K562 (cell line): ENCODE measurements at regions not wholly inside any gene's neighbourhood (a gene's known extent, or its start where the extent isn't known, plus 50 kb on each side); places are given as distances from the start of the nearest gene placed in this dataset.

Source experiments
- ATAC-seq: fragments of 200-7000 bp; cut with Tn5 transposase; 3 replicates; pipeline ENCODE4 v1.9.1; 2020; ENCODE audit warnings: moderate library complexity
- BruUV-seq: library from RNA; stranded (reverse); fragments of 400-500 nt; replicated peaks from 2 replicates; lab custom pipeline; 2021; lab: Mats Ljungman, UMichigan
- CTCF ChIA-PET: fragments of 300-600 bp; formaldehyde crosslinking; extraction: SDS; loops from one replicate; lab custom pipeline; 2021; ENCODE audit warnings: low intra/inter-chr PET ratio; lab: Yijun Ruan, JAX
- POLR2A ChIA-PET: fragments of 300-600, 350-650 bp; sonication (Branson Sonifier 250); formaldehyde crosslinking; extraction: SDS; loops from one replicate; lab custom pipeline; 2021; ENCODE audit warnings: antibody characterized with exemption, inconsistent platforms; lab: Yijun Ruan, JAX
- DNase-seq, 4 experiments: peaks; one replicate each; pipeline versions ENCODE4 v3.0.0 to v3.0.0-alpha.2; 2011 to 2018; ENCODE audit warnings: low spot score in 3 of 4, mixed read lengths in 3 of 4; ENCODE audit errors: extremely low read depth in 1 of 4
- FAIRE-seq: peaks from 2 replicates; lab custom pipeline; 2011; peaks lifted over from hg19 to GRCh38; lab: Jason Lieb, UNC
- H2AFZ ChIP-seq: 2 replicates; pipeline ENCODE4 v1.6.0; 2011; ENCODE audit warnings: low read depth, low read length, control low read depth, inconsistent platforms
- H3K27ac ChIP-seq: fragments of 200-600 bp; 3 replicates; pipeline ENCODE4 v1.8.0; 2011; ENCODE audit warnings: low read depth, mild to moderate bottlenecking, control low read depth, inconsistent platforms, low read length, moderate library complexity, mixed read lengths; ENCODE audit errors: extremely low read depth
- H3K27me3 ChIP-seq, 2 experiments: fragments of 300-600 bp in 1 of 2; 2 replicates in 1 of 2; 3 replicates in 1 of 2; pipeline versions ENCODE4 v1.6.0 to v1.8.0; 2011; ENCODE audit warnings: inconsistent platforms in 2 of 2, low read length in 2 of 2, mild to moderate bottlenecking in 1 of 2, mixed read lengths in 1 of 2, moderate library complexity in 1 of 2; ENCODE audit not compliant: control insufficient read depth in 2 of 2, insufficient read depth in 2 of 2
- H3K36me3 ChIP-seq: fragments of 300-600 bp; 3 replicates; pipeline ENCODE4 v1.8.0; 2011; ENCODE audit warnings: mild to moderate bottlenecking, low read length, inconsistent platforms; ENCODE audit not compliant: control insufficient read depth, insufficient read depth
- H3K4me1 ChIP-seq, 2 experiments: fragments of 200-600 bp in 1 of 2; replicated peaks in 1 of 2; 2 replicates in 1 of 2; 3 replicates in 1 of 2; pipeline versions ENCODE4 v1.5.1 to v1.8.0; 2011; ENCODE audit warnings: inconsistent platforms in 2 of 2, low read length in 2 of 2, mild to moderate bottlenecking in 1 of 2, mixed read lengths in 1 of 2, moderate library complexity in 1 of 2; ENCODE audit not compliant: control insufficient read depth in 2 of 2, insufficient read depth in 2 of 2
- H3K4me2 ChIP-seq: 2 replicates; pipeline ENCODE4 v1.6.1; 2011; ENCODE audit warnings: low read length, control low read depth, inconsistent platforms, mixed read lengths; ENCODE audit not compliant: insufficient read depth
- H3K4me3 ChIP-seq: fragments of 200-600 bp; sonication (generic), shearing (Covaris generic); 2 replicates; pipeline ENCODE4 v1.5.1; 2016; ENCODE audit warnings: control low read depth, inconsistent platforms
- H3K79me2 ChIP-seq: fragments of 200-600 bp; 3 replicates; pipeline ENCODE4 v1.8.0; 2011; ENCODE audit warnings: low read length, inconsistent platforms; ENCODE audit not compliant: control insufficient read depth, insufficient read depth
- H3K9ac ChIP-seq, 2 experiments: 2 replicates each; pipeline versions ENCODE4 v1.6.0 to v1.6.1; 2011; ENCODE audit warnings: low read depth in 2 of 2, low read length in 2 of 2, control low read depth in 1 of 2, inconsistent platforms in 1 of 2, mild to moderate bottlenecking in 1 of 2, mixed read lengths in 1 of 2; ENCODE audit not compliant: insufficient read depth in 1 of 2
- H3K9me1 ChIP-seq: one replicate; pipeline ENCODE4 v1.6.0; 2011; ENCODE audit warnings: inconsistent platforms, mild to moderate bottlenecking, low read length, moderate library complexity; ENCODE audit not compliant: control insufficient read depth, insufficient read depth
- H3K9me3 ChIP-seq: replicated peaks from 2 replicates; pipeline ENCODE4 v1.5.1; 2011; ENCODE audit warnings: low read depth, low read length, inconsistent platforms; ENCODE audit not compliant: control insufficient read depth, insufficient read depth
- H4K20me1 ChIP-seq: replicated peaks from 2 replicates; pipeline ENCODE4 v1.6.1; 2011; ENCODE audit warnings: low read length, inconsistent platforms, mixed read lengths; ENCODE audit not compliant: control insufficient read depth, insufficient read depth
- BHLHE40 ChIP-seq: IDR thresholded peaks from 2 replicates; pipeline ENCODE4 v1.6.1; 2011; ENCODE audit warnings: low read length, improper control_type of control experiment
- CBFA2T2 ChIP-seq: fragments of 450-650 bp; conservative IDR thresholded peaks from 2 replicates; pipeline ENCODE4 v1.6.1; 2017; ENCODE audit warnings: mild to moderate bottlenecking
- CBFA2T3 ChIP-seq: fragments of 450-650 bp; IDR thresholded peaks from 2 replicates; pipeline ENCODE4 v1.6.1; 2017
- MECOM ChIP-seq: fragments of 250-450 bp; sonication (Bioruptor Pico); IDR thresholded peaks from 2 replicates; pipeline ENCODE4 v1.8.0; 2022; ENCODE audit warnings: inconsistent platforms
- MTA2 ChIP-seq: fragments of 450-650 bp; IDR thresholded peaks from 2 replicates; pipeline ENCODE4 v1.6.1; 2016; ENCODE audit warnings: low read depth
- NR2C2 ChIP-seq, 2 experiments: fragments of 200-800 bp in 1 of 2; sonication (Bioruptor generic) in 1 of 2; sonication (generic) in 1 of 2; formaldehyde crosslinking in 1 of 2; IDR thresholded peaks; 2 replicates each; pipeline versions ENCODE4 v1.6.1 to v1.8.0; 2016 to 2022; ENCODE audit warnings: mild to moderate bottlenecking in 1 of 2, missing compliant biosample characterization in 1 of 2, missing genetic modification characterization in 1 of 2, missing genetic modification reagents in 1 of 2
- NRF1 ChIP-seq, 2 experiments: fragments of 450-650 bp; IDR thresholded peaks in 1 of 2; conservative IDR thresholded peaks in 1 of 2; 2 replicates each; pipeline ENCODE4 v1.6.1; 2014; ENCODE audit warnings: mild to moderate bottlenecking in 2 of 2
- POLR2G ChIP-seq: fragments of 200-400 bp; formaldehyde crosslinking; IDR thresholded peaks from 2 replicates; pipeline ENCODE4 v1.6.1; 2017; ENCODE audit warnings: low read depth, mild to moderate bottlenecking, antibody characterized with exemption, low read length, moderate library complexity
- PRMT5 ChIP-seq: sonication (generic); formaldehyde crosslinking; IDR thresholded peaks from 2 replicates; pipeline ENCODE4 v1.5.0; 2020; ENCODE audit warnings: missing genetic modification reagents
- TARDBP ChIP-seq: fragments of 450-650 bp; IDR thresholded peaks from 2 replicates; pipeline ENCODE4 v1.6.1; 2016
- TCF3 ChIP-seq: sonication (generic); formaldehyde crosslinking; IDR thresholded peaks from 2 replicates; pipeline ENCODE4 v1.4.0; 2020; ENCODE audit warnings: mild to moderate bottlenecking, missing genetic modification reagents
- WGBS: fragments of 100-300 bp; shearing (Covaris generic); methylation state at CpG from one replicate; pipeline ENCODE4 v1.1.6; 2016; ENCODE audit warnings: low coverage, mixed read lengths; ENCODE audit not compliant: insufficient coverage; ENCODE audit errors: missing lambda C conversion rate; 5-methylcytosine and 5-hydroxymethylcytosine counted together
- in situ Hi-C: fragments of 300-500 bp; cut with MboI; formaldehyde crosslinking; loops from 4 replicates; pipeline ENCODE4 v1.15.0; 2018; ENCODE audit warnings: inconsistent platforms, mixed read lengths
- intact Hi-C: fragments of 100-400 bp; cut with micrococcal nuclease; formaldehyde crosslinking; loops from 2 replicates; pipeline ENCODE4 v1.14.2; 2022
- TF ChIP-seq, protein P1 (sequence below), 2 experiments: IDR thresholded peaks; 2 replicates each; pipeline ENCODE4 v1.6.1; 2011; ENCODE audit warnings: borderline replicate concordance in 1 of 2, control low read depth in 1 of 2, low read depth in 1 of 2, low read length in 1 of 2, mild to moderate bottlenecking in 1 of 2, mixed read lengths in 1 of 2, moderate library complexity in 1 of 2; ENCODE audit not compliant: insufficient read depth in 1 of 2, insufficient read length in 1 of 2, poor library complexity in 1 of 2, severe bottlenecking in 1 of 2; ENCODE audit errors: extremely low read depth in 1 of 2
- TF ChIP-seq, protein P2 (sequence below): fragments of 450-650 bp; conservative IDR thresholded peaks from 2 replicates; pipeline ENCODE4 v1.6.1; 2016; ENCODE audit warnings: missing genetic modification characterization, low read depth, mild to moderate bottlenecking, missing compliant biosample characterization, moderate library complexity
- TF ChIP-seq, protein P3 (sequence below): sonication (generic); formaldehyde crosslinking; IDR thresholded peaks from 2 replicates; pipeline ENCODE4 v1.8.0; 2022; ENCODE audit warnings: missing genetic modification reagents, mild to moderate bottlenecking, moderate library complexity, borderline replicate concordance
- TF ChIP-seq, protein P4 (sequence below), 2 experiments: fragments of 450-650 bp in 1 of 2; IDR thresholded peaks; 2 replicates each; pipeline ENCODE4 v1.6.1; 2011 to 2017; ENCODE audit warnings: low read depth in 2 of 2, antibody characterized with exemption in 1 of 2, borderline replicate concordance in 1 of 2, low read length in 1 of 2, mild to moderate bottlenecking in 1 of 2, mixed read lengths in 1 of 2; ENCODE audit not compliant: control insufficient read depth in 1 of 2

DNA sequence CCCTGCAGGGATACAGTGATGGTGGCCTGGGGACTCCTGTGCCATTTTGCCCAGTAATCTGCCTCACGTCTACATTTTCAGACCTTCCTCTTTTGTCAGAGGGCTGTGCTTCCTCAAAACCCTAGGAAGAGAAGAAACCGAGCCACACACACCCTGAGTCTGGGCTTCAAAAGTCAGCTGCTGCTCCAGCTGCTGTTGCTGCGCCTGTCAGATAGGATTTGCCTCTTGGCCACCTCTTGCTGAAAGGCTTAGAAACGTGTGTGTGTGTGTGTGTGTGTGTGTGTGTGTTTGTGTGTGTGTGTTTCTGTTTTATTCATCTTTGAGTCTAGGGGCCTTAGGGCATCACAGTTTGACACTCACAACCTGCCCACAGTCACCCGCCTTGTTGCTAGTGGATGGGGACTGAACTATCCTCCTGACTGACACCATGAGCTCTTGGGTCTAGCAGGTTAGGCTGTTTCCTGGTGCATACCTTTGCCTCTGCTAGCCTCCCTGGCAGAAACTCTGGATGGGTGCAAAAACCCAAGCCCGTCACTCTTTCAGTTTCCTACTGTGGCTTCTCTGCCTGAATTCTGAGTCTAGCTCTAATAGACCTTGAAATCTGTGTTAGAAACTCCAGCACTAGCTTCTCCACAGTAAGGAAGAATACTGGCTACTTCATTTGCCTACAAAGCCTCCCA lies 94.9 kb upstream of the CEP85L start:
- POLR2A ChIA-PET, result interaction anchor here (0.9 to 1.1 kb wide), 5 partner anchors 10 to 422 kb away, joined by 3 to 4 read pairs (median 4); no protein-coding TSS in a partner anchor
- FAIRE-seq (peak; percentile 23), DNase-seq (peak in 1 of 4 experiments; percentile 39), ATAC-seq (peak; percentile 59)
- Histone ChIP-seq H3K4me2 (no peak overlapping the region), H3K27me3 (no peaks in the 10 kb centered on the region), H2AFZ (0 out of 2 replicates have a peak overlapping the region, but pooled peaks have one; percentile 0), H4K20me1 (no peaks in the 10 kb centered on the region), H3K4me3 (no peak overlapping the region), H3K9me1 (no peaks in the 10 kb centered on the region), H3K27ac (no peak overlapping the region), H3K4me1 (peaks cover 3 to 10% of the 10 kb centered on the region in 2 experiments; a peak in 1 of 5 replicates), H3K9me3 (no peaks in the 10 kb centered on the region), H3K9ac (no peak overlapping the region), H3K79me2 (no peaks in the 10 kb centered on the region), H3K36me3 (no peaks in the 10 kb centered on the region)
- no TSS peak for BruUV-seq
- CTCF ChIA-PET, result interaction anchor here (0.8 kb wide), 1 partner anchor 461 kb away, joined by 3 read pairs; no protein-coding TSS in a partner anchor
- 33% methylated on average over 6 of the region's 6 CpGs for WGBS
- in situ Hi-C loops (no loop called here), intact Hi-C loops (no loop called here)
- no peak for TF ChIP-seq MECOM (CRISPR knock-in tag)
- peak; percentile 53 for TF ChIP-seq CBFA2T3
- no peak for TF ChIP-seq NR2C2 (CRISPR knock-in tag; IDR thresholded peaks at IDR 0.05)
- TF ChIP-seq NR2C2 (tag; IDR thresholded peaks at IDR 0.05), result no peak
- TF ChIP-seq MTA2, result peak; percentile 32; the same call in 1 of the 2 replicates
- no peak for TF ChIP-seq TARDBP
- TF ChIP-seq PRMT5 (CRISPR knock-in tag), result no peak
- peak; percentile 25; the same call in 1 of the 2 replicates for TF ChIP-seq BHLHE40
- TF ChIP-seq, protein P1, sequence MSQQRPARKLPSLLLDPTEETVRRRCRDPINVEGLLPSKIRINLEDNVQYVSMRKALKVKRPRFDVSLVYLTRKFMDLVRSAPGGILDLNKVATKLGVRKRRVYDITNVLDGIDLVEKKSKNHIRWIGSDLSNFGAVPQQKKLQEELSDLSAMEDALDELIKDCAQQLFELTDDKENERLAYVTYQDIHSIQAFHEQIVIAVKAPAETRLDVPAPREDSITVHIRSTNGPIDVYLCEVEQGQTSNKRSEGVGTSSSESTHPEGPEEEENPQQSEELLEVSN (IDR thresholded peaks at IDR 0.05; ENCODE audit: borderline replicate concordance in 1 of 2, extremely low read depth in 1 of 2, insufficient read depth in 1 of 2, insufficient read length in 1 of 2, low read depth in 1 of 2, low read length in 1 of 2, poor library complexity in 1 of 2, severe bottlenecking in 1 of 2), result no peak
- TF ChIP-seq, protein P2, sequence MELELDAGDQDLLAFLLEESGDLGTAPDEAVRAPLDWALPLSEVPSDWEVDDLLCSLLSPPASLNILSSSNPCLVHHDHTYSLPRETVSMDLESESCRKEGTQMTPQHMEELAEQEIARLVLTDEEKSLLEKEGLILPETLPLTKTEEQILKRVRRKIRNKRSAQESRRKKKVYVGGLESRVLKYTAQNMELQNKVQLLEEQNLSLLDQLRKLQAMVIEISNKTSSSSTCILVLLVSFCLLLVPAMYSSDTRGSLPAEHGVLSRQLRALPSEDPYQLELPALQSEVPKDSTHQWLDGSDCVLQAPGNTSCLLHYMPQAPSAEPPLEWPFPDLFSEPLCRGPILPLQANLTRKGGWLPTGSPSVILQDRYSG, result no peak
- TF ChIP-seq, protein P3, sequence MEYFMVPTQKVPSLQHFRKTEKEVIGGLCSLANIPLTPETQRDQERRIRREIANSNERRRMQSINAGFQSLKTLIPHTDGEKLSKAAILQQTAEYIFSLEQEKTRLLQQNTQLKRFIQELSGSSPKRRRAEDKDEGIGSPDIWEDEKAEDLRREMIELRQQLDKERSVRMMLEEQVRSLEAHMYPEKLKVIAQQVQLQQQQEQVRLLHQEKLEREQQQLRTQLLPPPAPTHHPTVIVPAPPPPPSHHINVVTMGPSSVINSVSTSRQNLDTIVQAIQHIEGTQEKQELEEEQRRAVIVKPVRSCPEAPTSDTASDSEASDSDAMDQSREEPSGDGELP (CRISPR knock-in tag), result peak; percentile 78
- peak; percentile 36 for TF ChIP-seq CBFA2T2
- TF ChIP-seq, protein P4, sequence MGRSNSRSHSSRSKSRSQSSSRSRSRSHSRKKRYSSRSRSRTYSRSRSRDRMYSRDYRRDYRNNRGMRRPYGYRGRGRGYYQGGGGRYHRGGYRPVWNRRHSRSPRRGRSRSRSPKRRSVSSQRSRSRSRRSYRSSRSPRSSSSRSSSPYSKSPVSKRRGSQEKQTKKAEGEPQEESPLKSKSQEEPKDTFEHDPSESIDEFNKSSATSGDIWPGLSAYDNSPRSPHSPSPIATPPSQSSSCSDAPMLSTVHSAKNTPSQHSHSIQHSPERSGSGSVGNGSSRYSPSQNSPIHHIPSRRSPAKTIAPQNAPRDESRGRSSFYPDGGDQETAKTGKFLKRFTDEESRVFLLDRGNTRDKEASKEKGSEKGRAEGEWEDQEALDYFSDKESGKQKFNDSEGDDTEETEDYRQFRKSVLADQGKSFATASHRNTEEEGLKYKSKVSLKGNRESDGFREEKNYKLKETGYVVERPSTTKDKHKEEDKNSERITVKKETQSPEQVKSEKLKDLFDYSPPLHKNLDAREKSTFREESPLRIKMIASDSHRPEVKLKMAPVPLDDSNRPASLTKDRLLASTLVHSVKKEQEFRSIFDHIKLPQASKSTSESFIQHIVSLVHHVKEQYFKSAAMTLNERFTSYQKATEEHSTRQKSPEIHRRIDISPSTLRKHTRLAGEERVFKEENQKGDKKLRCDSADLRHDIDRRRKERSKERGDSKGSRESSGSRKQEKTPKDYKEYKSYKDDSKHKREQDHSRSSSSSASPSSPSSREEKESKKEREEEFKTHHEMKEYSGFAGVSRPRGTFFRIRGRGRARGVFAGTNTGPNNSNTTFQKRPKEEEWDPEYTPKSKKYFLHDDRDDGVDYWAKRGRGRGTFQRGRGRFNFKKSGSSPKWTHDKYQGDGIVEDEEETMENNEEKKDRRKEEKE (IDR thresholded peaks at IDR 0.05; ENCODE audit: borderline replicate concordance in 1 of 2, control insufficient read depth in 1 of 2, low read depth in 2 of 2, low read length in 1 of 2), result no peak
- no peak for TF ChIP-seq POLR2G
- TF ChIP-seq NRF1 (conservative IDR thresholded peaks at IDR 0.05 in 1 of 2, IDR thresholded peaks at IDR 0.05 in 1 of 2), result 0 out of 4 replicates have a peak, but pooled peaks of 1 of the 2 experiments have one; percentile 18
- peak; percentile 31; the same call in 1 of the 2 replicates for TF ChIP-seq TCF3
